ACC112 (cell line): ENCODE measurements at regions not wholly inside any gene's neighbourhood (a gene's known extent, or its start where the extent isn't known, plus 50 kb on each side); places are given as distances from the start of the nearest gene placed in this dataset.

Experiments used
- H2AFZ ChIP-seq: fragments of 200-600 bp; sonication (generic); one replicate; pipeline ENCODE4 v1.6.0; 2017; ENCODE audit warnings: antibody characterized with exemption, low read length; ENCODE audit not compliant: unreplicated experiment
- H3K27ac ChIP-seq: fragments of 200-600 bp; sonication (generic); 2 replicates; pipeline ENCODE4 v1.5.1; 2014; ENCODE audit warnings: low read depth, mild to moderate bottlenecking, antibody characterized with exemption, low read length, moderate library complexity
- H3K27me3 ChIP-seq: fragments of 200-600 bp; sonication (generic); 2 replicates; pipeline ENCODE4 v1.6.1; 2014; ENCODE audit warnings: mild to moderate bottlenecking, antibody characterized with exemption, low read length, moderate library complexity, mixed read lengths; ENCODE audit not compliant: insufficient read depth
- H3K36me3 ChIP-seq: fragments of 200-600 bp; sonication (generic); 2 replicates; pipeline ENCODE4 v1.6.1; 2016; ENCODE audit warnings: mild to moderate bottlenecking, antibody characterized with exemption, low read length, moderate library complexity, mixed read lengths; ENCODE audit not compliant: insufficient read depth
- H3K4me1 ChIP-seq: fragments of 200-600 bp; sonication (generic); one replicate; pipeline ENCODE4 v1.6.1; 2016; ENCODE audit warnings: low read length, mixed read lengths; ENCODE audit not compliant: insufficient read depth, unreplicated experiment, control insufficient read depth
- H3K4me3 ChIP-seq: fragments of 200-600 bp; sonication (generic); 2 replicates; pipeline ENCODE4 v1.5.1; 2014; ENCODE audit warnings: mild to moderate bottlenecking, low read depth, low read length
- H3K79me2 ChIP-seq: fragments of 200-600 bp; sonication (generic); one replicate; pipeline ENCODE4 v1.6.0; 2016; ENCODE audit warnings: low read length; ENCODE audit not compliant: control insufficient read depth, unreplicated experiment, insufficient read depth

DNA sequence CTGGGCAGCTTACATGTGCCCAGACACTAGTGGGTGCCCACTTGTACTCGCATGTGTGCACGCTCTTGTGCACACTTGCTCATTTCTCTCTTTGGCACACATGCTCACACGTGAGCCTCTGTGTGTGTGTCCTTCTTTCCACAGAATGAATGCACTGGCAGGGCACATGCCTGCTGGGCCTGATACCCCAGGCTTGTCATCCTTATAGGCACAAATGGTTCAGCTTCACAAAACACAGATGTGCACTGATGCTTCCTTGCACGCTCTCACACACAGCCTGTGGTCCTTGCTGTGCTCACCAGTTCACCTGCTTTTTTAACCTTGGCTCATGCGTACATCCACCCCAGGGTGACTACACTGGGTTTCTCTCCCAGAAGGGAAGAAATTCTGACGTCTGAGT, 174.8 kb downstream of the BUD13 start:
- Histone ChIP-seq H3K36me3 (no peaks in the 10 kb centered on the region), H3K79me2 (no peaks in the 10 kb centered on the region), H3K4me1 (peaks cover 12% of the 10 kb centered on the region), H2AFZ (no peak overlapping the region), H3K27ac (no peak overlapping the region), H3K4me3 (no peak overlapping the region), H3K27me3 (no peaks in the 10 kb centered on the region)

DNA sequence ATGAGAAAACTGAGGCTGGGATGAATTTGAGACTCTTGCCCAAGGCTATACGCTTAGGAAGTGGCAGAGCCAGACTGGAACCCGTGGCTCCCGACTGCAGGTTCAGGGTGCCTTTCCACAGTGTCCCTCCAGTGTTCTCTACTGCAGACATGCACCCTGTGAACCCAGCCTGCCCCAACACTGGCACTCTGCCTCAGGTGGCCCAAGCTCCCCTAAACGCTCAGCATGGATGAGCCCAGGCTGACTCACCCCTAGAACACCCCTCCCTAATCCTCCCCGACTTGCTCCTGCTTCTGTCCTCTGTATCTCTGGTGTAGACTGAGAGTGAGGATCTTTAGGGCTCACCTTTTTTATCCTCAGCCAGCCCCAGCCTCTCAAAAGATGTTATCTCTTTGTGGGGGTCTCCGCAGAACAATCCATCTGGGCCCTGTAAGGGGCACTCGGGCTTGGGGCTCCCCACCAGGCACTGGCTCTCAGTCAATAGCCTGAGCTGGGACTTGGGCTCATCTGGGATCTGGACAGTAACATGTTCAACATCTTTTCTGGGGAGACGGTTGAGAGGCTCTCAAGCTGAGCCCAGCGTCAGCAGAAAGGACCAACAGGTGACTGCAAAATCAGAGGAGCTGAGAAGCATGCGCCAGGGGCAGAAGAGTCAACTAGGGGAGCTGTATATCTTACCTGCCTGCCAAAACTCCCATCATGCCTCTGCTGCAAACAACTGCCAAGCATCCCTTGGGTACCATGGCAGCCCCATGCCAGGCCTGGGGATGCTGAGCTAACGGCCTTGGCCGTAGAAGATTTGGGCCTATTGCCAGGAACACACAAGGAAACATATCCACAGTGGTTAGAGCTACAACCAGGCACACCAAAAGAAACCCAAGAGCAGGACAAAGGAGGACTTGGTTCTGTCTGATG, 176.2 kb downstream of the BUD13 start:
- no peaks in the 10 kb centered on the region for H3K27me3 ChIP-seq

DNA sequence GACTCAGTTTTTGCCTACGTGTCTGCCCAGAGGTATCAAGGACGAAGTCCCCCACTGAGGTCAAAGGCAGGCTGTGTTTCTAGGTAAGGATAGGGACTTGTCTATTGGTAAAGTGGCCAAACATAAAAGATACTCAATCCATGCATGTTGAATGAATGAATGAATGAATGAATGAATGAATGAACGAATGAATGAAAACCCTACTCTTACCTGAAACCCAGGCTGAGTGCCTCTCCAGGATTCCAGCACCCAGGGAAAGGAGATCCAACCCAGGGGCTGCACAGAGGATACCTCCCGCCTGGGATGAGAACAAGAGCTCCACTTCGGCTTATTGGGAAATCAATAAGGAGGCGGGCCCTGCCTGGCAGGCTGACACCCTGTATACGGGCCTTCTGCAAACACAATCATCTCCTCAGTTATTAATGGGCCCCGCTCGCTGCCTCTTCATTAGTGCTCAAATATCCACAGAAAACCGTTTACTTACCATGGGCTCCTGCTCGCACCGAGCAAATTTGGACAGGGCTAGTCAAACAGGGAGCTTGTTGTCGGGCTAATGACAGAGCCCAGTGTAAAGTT, 177.4 kb downstream of the BUD13 start:
- Histone ChIP-seq H3K4me3 (no peak overlapping the region), H3K79me2 (no peaks in the 10 kb centered on the region), H3K4me1 (no peaks in the 10 kb centered on the region), H3K27ac (no peak overlapping the region), H3K27me3 (no peaks in the 10 kb centered on the region), H2AFZ (no peak overlapping the region), H3K36me3 (no peaks in the 10 kb centered on the region)

More for the DNA sequence above, 176.2 kb downstream of the BUD13 start:
- Histone ChIP-seq H3K4me1 (peaks cover 3% of the 10 kb centered on the region), H3K4me3 (no peak overlapping the region), H3K79me2 (no peaks in the 10 kb centered on the region), H3K27ac (no peak overlapping the region), H2AFZ (no peak overlapping the region), H3K36me3 (no peaks in the 10 kb centered on the region)

DNA sequence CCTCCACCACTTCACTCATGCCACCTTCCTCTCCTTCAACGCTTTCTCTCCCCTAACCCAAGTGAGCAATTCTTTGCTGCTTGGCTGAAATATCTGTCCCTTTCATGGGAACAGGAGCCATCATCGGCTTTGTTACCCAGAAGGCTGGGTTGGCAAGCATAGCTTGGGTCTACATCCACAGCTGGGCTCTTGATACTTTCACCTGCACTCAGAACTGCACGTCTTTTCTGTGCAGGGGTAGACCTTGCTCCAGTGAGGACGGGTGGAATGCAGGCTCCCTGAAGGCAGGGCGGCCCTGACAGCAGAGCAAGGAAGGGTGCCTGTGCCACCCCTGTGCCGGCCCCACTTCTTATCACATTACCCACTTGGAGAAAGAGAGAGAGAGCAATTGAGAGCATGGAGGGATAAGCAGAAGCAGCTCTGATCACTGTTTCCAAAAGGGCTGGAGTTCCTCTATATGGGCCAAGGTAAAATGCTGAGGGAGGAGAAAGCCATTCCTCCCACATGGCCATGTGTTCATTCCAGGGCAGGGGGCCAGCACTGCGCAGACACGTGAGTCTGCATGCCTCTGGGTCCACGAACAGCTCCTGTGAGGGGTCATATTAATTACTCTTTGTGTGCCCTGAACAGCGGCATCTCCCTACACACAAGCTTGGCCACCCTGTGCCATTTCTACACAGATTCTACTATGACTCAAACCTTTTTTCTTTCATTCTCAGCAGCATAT, 181.8 kb downstream of the BUD13 start:
- Histone ChIP-seq H2AFZ (no peak overlapping the region), H3K27ac (no peak overlapping the region), H3K36me3 (no peaks in the 10 kb centered on the region), H3K27me3 (no peaks in the 10 kb centered on the region), H3K4me3 (no peak overlapping the region), H3K79me2 (no peaks in the 10 kb centered on the region), H3K4me1 (no peaks in the 10 kb centered on the region)

DNA sequence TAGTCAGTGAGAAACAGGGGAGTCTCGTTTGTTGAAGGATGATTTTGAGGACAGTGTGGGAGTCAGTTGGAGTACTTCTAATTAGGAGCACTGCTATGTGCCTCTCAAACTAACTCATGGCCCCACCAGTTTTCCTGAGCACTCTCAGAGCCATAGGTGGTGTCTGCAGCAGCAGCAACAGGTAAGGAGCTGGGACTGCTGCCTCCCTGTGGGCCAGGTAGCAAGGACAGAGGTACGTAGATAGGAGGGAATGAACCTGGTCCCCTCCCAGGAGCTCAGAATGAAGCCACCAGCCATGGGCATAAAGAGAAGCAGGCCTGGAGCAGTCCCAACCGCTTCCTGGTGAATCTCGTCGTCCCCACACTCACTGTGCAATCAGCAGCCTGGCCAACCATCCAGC, 183.4 kb downstream of the BUD13 start:
- H3K27ac ChIP-seq: no peak overlapping the region

DNA sequence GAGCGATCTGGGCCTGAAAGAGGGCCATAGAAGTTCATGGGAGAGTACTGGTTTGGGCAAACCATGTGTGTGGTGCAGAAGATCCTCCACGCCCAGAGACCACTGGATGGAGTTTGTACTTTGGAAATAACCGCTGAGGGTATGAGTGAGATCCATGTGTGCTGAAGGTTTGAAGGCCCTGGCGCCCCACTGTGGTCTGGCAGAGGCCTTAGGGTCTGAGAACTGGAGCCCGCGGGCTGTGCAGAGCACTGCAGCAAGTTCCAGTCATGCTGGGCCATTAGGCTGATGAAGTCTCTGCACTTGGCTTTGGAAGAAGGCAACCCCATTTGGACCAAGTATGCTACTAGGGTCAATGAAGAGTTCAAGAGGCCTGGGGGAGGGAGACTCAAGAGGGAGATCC, 186.4 kb downstream of the BUD13 start:
- no peaks in the 10 kb centered on the region for H3K79me2 ChIP-seq
- H3K4me1 ChIP-seq: no peaks in the 10 kb centered on the region
- no peak overlapping the region for H2AFZ ChIP-seq
- peaks cover 15% of the 10 kb centered on the region for H3K27me3 ChIP-seq
- no peak overlapping the region for H3K27ac ChIP-seq
- H3K36me3 ChIP-seq: no peaks in the 10 kb centered on the region
- no peak overlapping the region for H3K4me3 ChIP-seq

More for the DNA sequence above, 183.4 kb downstream of the BUD13 start:
- Histone ChIP-seq H3K4me1 (no peaks in the 10 kb centered on the region), H3K36me3 (no peaks in the 10 kb centered on the region), H2AFZ (no peak overlapping the region), H3K27me3 (0 out of 2 replicates have a peak, but pooled peaks cover 4% of the 10 kb centered on the region), H3K4me3 (no peak overlapping the region), H3K79me2 (no peaks in the 10 kb centered on the region)

DNA sequence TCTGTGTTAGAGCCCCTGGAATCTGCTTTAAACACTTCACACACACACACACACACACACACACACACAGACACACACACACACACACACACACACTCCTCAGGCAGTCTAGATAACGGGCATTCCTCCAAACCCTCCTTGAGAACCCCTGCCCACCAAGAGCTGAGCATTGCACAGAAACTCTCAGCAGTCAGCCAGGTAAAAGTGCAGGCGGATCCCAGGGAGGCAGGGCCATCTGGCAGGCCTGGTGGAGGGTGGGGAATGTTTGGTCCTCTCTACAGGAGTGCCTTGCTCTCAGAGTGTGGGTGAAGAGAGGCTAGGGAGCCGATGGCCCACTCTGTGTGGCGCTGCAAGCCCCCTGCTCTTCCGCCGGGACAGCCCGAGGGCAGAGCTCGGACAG, 190.2 kb downstream of the BUD13 start:
- no peak overlapping the region for H2AFZ ChIP-seq
- no peaks in the 10 kb centered on the region for H3K4me1 ChIP-seq
- no peak overlapping the region for H3K4me3 ChIP-seq
- no peaks in the 10 kb centered on the region for H3K79me2 ChIP-seq
- H3K27ac ChIP-seq: no peak overlapping the region
- H3K36me3 ChIP-seq: no peaks in the 10 kb centered on the region
- peaks cover 51% of the 10 kb centered on the region for H3K27me3 ChIP-seq

DNA sequence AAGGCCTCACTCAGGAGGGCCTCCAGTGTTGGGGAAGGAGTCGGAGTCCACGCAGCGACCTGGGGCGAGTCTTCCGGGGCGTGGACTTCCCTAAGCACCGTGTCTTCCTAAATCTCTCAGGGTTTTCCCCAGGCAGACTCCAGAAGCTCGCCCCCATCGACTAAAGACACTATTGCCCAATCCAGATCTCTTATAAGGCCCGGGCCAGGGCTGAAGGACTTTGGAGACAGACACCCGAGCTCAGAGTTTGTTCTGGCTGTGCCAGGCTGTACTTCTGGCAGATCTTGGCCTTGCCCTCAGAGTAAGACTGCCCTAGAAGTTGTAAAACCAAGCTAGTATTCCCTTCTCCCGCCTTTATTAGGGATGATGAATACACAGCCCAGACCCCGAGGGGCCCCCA, 191.4 kb downstream of the BUD13 start:
- H3K4me3 ChIP-seq: no peak overlapping the region
- no peak overlapping the region for H3K27ac ChIP-seq
- no peak overlapping the region for H2AFZ ChIP-seq
- H3K4me1 ChIP-seq: no peaks in the 10 kb centered on the region
- H3K79me2 ChIP-seq: no peaks in the 10 kb centered on the region
- H3K36me3 ChIP-seq: no peaks in the 10 kb centered on the region
- peaks cover 53% of the 10 kb centered on the region for H3K27me3 ChIP-seq

DNA sequence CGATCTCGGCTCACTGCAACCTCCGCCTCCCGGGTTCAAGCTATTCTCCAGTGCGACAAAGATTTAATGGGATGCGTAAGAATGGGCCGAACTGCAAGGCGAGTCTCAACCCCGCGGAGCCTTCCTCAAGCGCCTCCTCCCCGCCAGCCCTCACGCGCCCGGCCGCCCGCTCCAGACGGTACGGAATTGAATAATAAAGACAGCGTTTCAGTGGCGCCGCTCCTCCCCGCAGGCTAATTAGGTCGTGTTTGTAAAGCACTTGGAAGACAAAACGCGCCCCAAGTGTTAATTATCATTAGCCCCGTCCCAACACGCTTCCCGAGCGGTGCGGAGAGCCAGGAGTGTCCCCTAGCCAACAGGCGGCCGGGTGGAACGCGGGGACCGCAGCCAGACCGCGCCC, 192.0 kb downstream of the BUD13 start:
- Histone ChIP-seq H3K4me3 (no peak overlapping the region), H3K36me3 (no peaks in the 10 kb centered on the region), H3K4me1 (no peaks in the 10 kb centered on the region), H2AFZ (no peak overlapping the region), H3K27me3 (peaks cover 53% of the 10 kb centered on the region), H3K27ac (no peak overlapping the region), H3K79me2 (no peaks in the 10 kb centered on the region)

DNA sequence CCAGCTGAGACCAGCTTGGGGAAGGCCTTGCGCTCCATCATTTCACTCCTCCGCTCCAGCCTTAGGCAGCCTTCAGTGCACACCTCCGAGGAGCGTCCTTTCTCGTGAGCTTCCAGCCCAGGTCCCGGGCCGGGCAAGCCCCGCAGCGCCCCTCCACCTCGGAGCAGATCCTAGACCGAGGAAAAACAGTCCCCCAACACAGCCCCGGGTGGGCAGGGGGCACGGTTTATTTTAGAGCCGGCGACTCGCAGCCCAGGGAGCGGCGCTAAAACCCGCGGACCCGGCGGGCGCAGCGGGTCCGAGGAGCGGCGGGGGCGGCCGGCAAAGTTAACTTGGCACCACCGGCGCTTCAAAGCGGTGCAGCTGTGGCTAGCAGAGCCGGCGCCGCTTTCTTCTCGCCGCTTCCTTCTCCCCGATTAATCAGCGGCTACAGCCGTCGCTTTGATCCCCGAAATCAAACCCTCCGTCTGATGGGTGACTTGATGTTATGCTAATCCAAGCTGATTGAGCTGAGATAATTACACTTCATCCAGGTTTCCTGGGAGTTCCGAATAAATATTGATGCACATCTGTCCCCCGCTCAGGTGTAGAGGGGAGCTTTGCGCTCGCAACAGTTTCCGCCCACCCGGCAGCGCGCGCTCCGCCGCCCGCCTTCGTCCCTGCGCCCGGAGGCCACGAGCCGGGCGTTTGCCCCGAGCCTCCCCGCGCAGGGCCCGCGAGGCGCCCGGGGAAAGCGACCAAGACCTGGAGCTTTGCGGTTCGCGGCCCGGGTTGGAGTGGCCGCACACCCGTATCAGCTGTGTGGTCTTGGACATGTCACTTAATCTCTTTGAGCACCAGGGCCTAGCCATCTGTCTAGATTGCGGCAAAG, 192.7 kb downstream of the BUD13 start:
- H3K4me3 ChIP-seq: no peak overlapping the region
- no peaks in the 10 kb centered on the region for H3K79me2 ChIP-seq
- H3K36me3 ChIP-seq: no peaks in the 10 kb centered on the region
- peaks cover 53% of the 10 kb centered on the region for H3K27me3 ChIP-seq
- H3K27ac ChIP-seq: no peak overlapping the region
- H2AFZ ChIP-seq: no peak overlapping the region
- no peaks in the 10 kb centered on the region for H3K4me1 ChIP-seq
